ENCODE measurements at regions not wholly inside any gene's neighbourhood (a gene's known extent, or its start where the extent isn't known, plus 50 kb on each side); places are given as distances from the start of the nearest gene placed in this dataset.

- no peak overlapping the region for H3K4me3 ChIP-seq (ENCODE audit: insufficient read depth, low read length, poor library complexity, severe bottlenecking)
- no peaks in the 10 kb centered on the region for H3K9me3 ChIP-seq (ENCODE audit: insufficient read depth, low read length)
- no peak overlapping the region for H2AFZ ChIP-seq (ENCODE audit: low read depth, low read length, severe bottlenecking)
- no peaks in the 10 kb centered on the region for H3F3A ChIP-seq (ENCODE audit: insufficient read depth)
- H3K9me2 ChIP-seq (replicated peaks; ENCODE audit: insufficient read depth, low read length), result no peaks in the 10 kb centered on the region
- TF ChIP-seq CTCF (IDR thresholded peaks at IDR 0.05; ENCODE audit: insufficient read depth, low read length, poor library complexity, severe bottlenecking) (no peak), EZH2phosphoT487 (conservative IDR thresholded peaks at IDR 0.05; ENCODE audit: low read length) (no peak)
- no peak overlapping the region for H3K4me2 ChIP-seq (ENCODE audit: low read depth, low read length, poor library complexity, severe bottlenecking)
- H3K79me2 ChIP-seq (ENCODE audit: insufficient read depth, low read length), result no peaks in the 10 kb centered on the region
- H3K27me3 ChIP-seq (ENCODE audit: low read length), result no peaks in the 10 kb centered on the region
- no peaks in the 10 kb centered on the region for H4K20me1 ChIP-seq (ENCODE audit: low read depth, low read length)
- no peak overlapping the region for H3K27ac ChIP-seq (ENCODE audit: low read depth, low read length)
- H3K9ac ChIP-seq (ENCODE audit: low read length), result no peak overlapping the region
- H3K36me3 ChIP-seq (ENCODE audit: low read length), result no peaks in the 10 kb centered on the region
These were observed 259.3 kb downstream of the HTR7 start for GRCh38 chr10:90598513-90598912.

DNA sequence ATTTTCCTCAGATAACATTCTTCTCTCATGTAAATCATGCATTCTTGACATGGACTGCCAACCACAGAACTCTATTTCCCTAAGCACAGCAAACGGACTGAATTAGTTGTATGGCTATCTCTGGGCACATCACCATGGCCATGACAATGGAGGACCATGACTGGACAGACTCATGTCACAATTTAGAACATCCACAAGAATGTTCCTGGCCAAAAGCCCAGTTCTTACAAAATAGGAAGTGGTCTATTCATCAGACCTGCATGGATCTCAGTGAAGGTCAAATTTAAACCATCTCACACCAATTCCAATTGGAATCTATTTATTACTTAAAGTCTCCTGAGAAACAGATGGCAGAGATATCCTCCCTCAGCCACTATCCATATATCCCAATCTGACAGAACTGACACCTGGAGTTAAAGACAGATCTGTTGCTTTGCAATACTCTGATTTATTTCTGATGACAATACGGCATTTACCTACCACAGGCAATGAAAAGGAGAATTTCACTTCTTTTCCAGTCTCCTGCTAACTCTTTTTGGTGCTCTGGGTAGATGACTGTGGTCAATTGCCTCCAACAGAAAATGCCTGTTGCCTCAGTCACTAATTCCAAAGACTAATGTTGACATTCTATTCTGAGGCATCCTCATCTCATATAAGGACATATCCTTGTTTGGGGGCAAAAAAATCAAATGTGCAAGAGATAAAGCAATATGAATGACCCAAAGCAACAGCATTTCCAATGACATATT is 254.8 kb downstream of the HTR7 start:
- H3K27me3 ChIP-seq (ENCODE audit: low read length), result no peaks in the 10 kb centered on the region
- no peak overlapping the region for H2AFZ ChIP-seq (ENCODE audit: low read depth, low read length, severe bottlenecking)
- no peak overlapping the region for H3K9ac ChIP-seq (ENCODE audit: low read length)
- no peaks in the 10 kb centered on the region for H3K9me2 ChIP-seq (replicated peaks; ENCODE audit: insufficient read depth, low read length)
- no peak overlapping the region for H3K27ac ChIP-seq (ENCODE audit: low read depth, low read length)
- H3K4me3 ChIP-seq (ENCODE audit: insufficient read depth, low read length, poor library complexity, severe bottlenecking), result no peak overlapping the region
- TF ChIP-seq EZH2phosphoT487 (conservative IDR thresholded peaks at IDR 0.05; ENCODE audit: low read length) (no peak), CTCF (IDR thresholded peaks at IDR 0.05; ENCODE audit: insufficient read depth, low read length, poor library complexity, severe bottlenecking) (no peak)
- no peaks in the 10 kb centered on the region for H3K9me3 ChIP-seq (ENCODE audit: insufficient read depth, low read length)
- no peaks in the 10 kb centered on the region for H3K36me3 ChIP-seq (ENCODE audit: low read length)
- no peak overlapping the region for H3K4me2 ChIP-seq (ENCODE audit: low read depth, low read length, poor library complexity, severe bottlenecking)
- no peaks in the 10 kb centered on the region for H3K79me2 ChIP-seq (ENCODE audit: insufficient read depth, low read length)
- no peaks in the 10 kb centered on the region for H4K20me1 ChIP-seq (ENCODE audit: low read depth, low read length)
- no peaks in the 10 kb centered on the region for H3F3A ChIP-seq (ENCODE audit: insufficient read depth)

DNA sequence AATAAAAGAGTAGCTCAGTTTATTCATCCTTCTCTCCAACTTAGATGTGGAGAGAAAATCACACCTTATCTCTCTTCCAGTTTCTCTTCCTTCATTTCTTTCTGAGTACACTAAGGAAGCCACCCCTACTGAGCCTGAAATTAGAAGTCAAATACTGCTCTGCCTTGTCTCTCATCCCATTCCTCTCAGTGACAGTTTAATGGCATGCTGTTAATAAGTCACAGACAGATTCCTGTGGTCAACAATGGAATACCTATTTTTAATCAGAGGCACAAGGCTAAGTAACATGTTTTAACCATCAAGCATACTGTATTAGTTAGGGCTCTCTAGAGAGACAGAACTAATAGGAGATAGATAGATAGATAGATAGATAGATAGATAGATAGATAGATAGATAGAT is 253.2 kb downstream of the HTR7 start:
- H3K4me3 ChIP-seq (ENCODE audit: insufficient read depth, low read length, poor library complexity, severe bottlenecking), result no peak overlapping the region
- no peak overlapping the region for H3K27ac ChIP-seq (ENCODE audit: low read depth, low read length)
- H3K4me2 ChIP-seq (ENCODE audit: low read depth, low read length, poor library complexity, severe bottlenecking), result no peak overlapping the region
- no peaks in the 10 kb centered on the region for H3F3A ChIP-seq (ENCODE audit: insufficient read depth)
- H4K20me1 ChIP-seq (ENCODE audit: low read depth, low read length), result no peaks in the 10 kb centered on the region
- H3K79me2 ChIP-seq (ENCODE audit: insufficient read depth, low read length), result no peaks in the 10 kb centered on the region
- H2AFZ ChIP-seq (ENCODE audit: low read depth, low read length, severe bottlenecking), result no peak overlapping the region
- H3K27me3 ChIP-seq (ENCODE audit: low read length), result no peaks in the 10 kb centered on the region
- no peak for TF ChIP-seq EZH2phosphoT487 (conservative IDR thresholded peaks at IDR 0.05; ENCODE audit: low read length)
- H3K9me3 ChIP-seq (ENCODE audit: insufficient read depth, low read length), result no peaks in the 10 kb centered on the region
- H3K9me2 ChIP-seq (replicated peaks; ENCODE audit: insufficient read depth, low read length), result no peaks in the 10 kb centered on the region
- H3K9ac ChIP-seq (ENCODE audit: low read length), result no peak overlapping the region
- no peaks in the 10 kb centered on the region for H3K36me3 ChIP-seq (ENCODE audit: low read length)

GRCh38 chr10:90605506-90605905 is 252.3 kb downstream of the HTR7 start:
- H3K4me2 ChIP-seq (ENCODE audit: low read depth, low read length, poor library complexity, severe bottlenecking), result no peak overlapping the region
- no peaks in the 10 kb centered on the region for H3K9me3 ChIP-seq (ENCODE audit: insufficient read depth, low read length)
- H3K36me3 ChIP-seq (ENCODE audit: low read length), result no peaks in the 10 kb centered on the region
- no peak for TF ChIP-seq CTCF (IDR thresholded peaks at IDR 0.05; ENCODE audit: insufficient read depth, low read length, poor library complexity, severe bottlenecking)
- no peak for TF ChIP-seq EZH2phosphoT487 (conservative IDR thresholded peaks at IDR 0.05; ENCODE audit: low read length)
- H2AFZ ChIP-seq (ENCODE audit: low read depth, low read length, severe bottlenecking), result no peak overlapping the region
- no peaks in the 10 kb centered on the region for H3F3A ChIP-seq (ENCODE audit: insufficient read depth)
- no peak overlapping the region for H3K9ac ChIP-seq (ENCODE audit: low read length)
- H3K27ac ChIP-seq (ENCODE audit: low read depth, low read length), result no peak overlapping the region
- no peaks in the 10 kb centered on the region for H3K9me2 ChIP-seq (replicated peaks; ENCODE audit: insufficient read depth, low read length)
- H3K4me3 ChIP-seq (ENCODE audit: insufficient read depth, low read length, poor library complexity, severe bottlenecking), result no peak overlapping the region
- no peaks in the 10 kb centered on the region for H4K20me1 ChIP-seq (ENCODE audit: low read depth, low read length)
- no peaks in the 10 kb centered on the region for H3K79me2 ChIP-seq (ENCODE audit: insufficient read depth, low read length)
- no peaks in the 10 kb centered on the region for H3K27me3 ChIP-seq (ENCODE audit: low read length)

Measured in SU-DHL-6 (cell line).